GM23248 (cell line): ENCODE measurements at regions not wholly inside any gene's neighbourhood (a gene's known extent, or its start where the extent isn't known, plus 50 kb on each side); places are given as distances from the start of the nearest gene placed in this dataset.
"Not testable (repeated sequence)": the region's sequence is repeated elsewhere in the genome, so short reads cannot be mapped to it uniquely, and the experiment has no call there.

ENCODE experiments used
- DNase-seq: peaks from one replicate; pipeline ENCODE4 v3.0.0-alpha.2; 2015
- H2AFZ ChIP-seq: fragments of 200-600 bp; sonication (generic); 2 replicates; pipeline ENCODE4 v1.6.1; 2016; ENCODE audit warnings: antibody characterized with exemption
- H3F3A ChIP-seq: fragments of 200-600 bp; sonication (generic); 2 replicates; pipeline ENCODE4 v1.6.1; 2016; ENCODE audit warnings: mild to moderate bottlenecking, antibody characterized with exemption, mixed run types; ENCODE audit not compliant: insufficient read depth
- H3K27ac ChIP-seq: fragments of 200-600 bp; sonication (generic); 2 replicates; pipeline ENCODE4 v1.5.1; 2016; ENCODE audit warnings: mild to moderate bottlenecking
- H3K27me3 ChIP-seq: fragments of 200-600 bp; sonication (generic); replicated peaks from 2 replicates; pipeline ENCODE4 v1.6.1; 2016; ENCODE audit warnings: mild to moderate bottlenecking; ENCODE audit not compliant: insufficient read depth
- H3K36me3 ChIP-seq: fragments of 200-600 bp; sonication (generic); 2 replicates; pipeline ENCODE4 v1.6.1; 2016; ENCODE audit warnings: low read depth, mild to moderate bottlenecking
- H3K4me1 ChIP-seq: fragments of 200-600 bp; sonication (generic); 2 replicates; pipeline ENCODE4 v1.6.1; 2016; ENCODE audit warnings: mild to moderate bottlenecking; ENCODE audit not compliant: insufficient read depth
- H3K4me2 ChIP-seq: fragments of 200-600 bp; sonication (generic); one replicate; pipeline ENCODE4 v1.6.1; 2016; ENCODE audit warnings: mild to moderate bottlenecking; ENCODE audit not compliant: unreplicated experiment
- H3K4me3 ChIP-seq: fragments of 200-600 bp; sonication (generic); 2 replicates; pipeline ENCODE4 v1.5.1; 2016; ENCODE audit warnings: mild to moderate bottlenecking
- H3K79me2 ChIP-seq: fragments of 200-600 bp; sonication (generic); 2 replicates; pipeline ENCODE4 v1.6.1; 2016; ENCODE audit warnings: mild to moderate bottlenecking; ENCODE audit not compliant: insufficient read depth
- H3K9ac ChIP-seq: fragments of 200-600 bp; sonication (generic); 2 replicates; pipeline ENCODE4 v1.6.1; 2016; ENCODE audit warnings: mild to moderate bottlenecking
- H3K9me2 ChIP-seq: fragments of 200-600 bp; sonication (generic); 2 replicates; pipeline ENCODE4 v1.6.1; 2016; ENCODE audit warnings: mixed run types, mild to moderate bottlenecking, moderate library complexity; ENCODE audit not compliant: insufficient read depth
- H3K9me3 ChIP-seq: fragments of 200-600 bp; sonication (generic); one replicate; pipeline ENCODE4 v1.6.1; 2017; ENCODE audit warnings: low read depth
- H4K20me1 ChIP-seq: fragments of 200-600 bp; sonication (generic); 2 replicates; pipeline ENCODE4 v1.6.0; 2016; ENCODE audit not compliant: insufficient read depth
- EZH2 ChIP-seq: fragments of 200-600 bp; sonication (generic); IDR thresholded peaks from 2 replicates; pipeline ENCODE4 v1.6.1; 2018; ENCODE audit warnings: antibody characterized with exemption, mild to moderate bottlenecking; ENCODE audit not compliant: insufficient read depth, poor library complexity, severe bottlenecking
- EZH2phosphoT487 ChIP-seq: fragments of 200-600 bp; sonication (generic); IDR thresholded peaks from 2 replicates; pipeline ENCODE4 v1.6.1; 2018; ENCODE audit warnings: antibody characterized with exemption, moderate library complexity, mild to moderate bottlenecking, low read depth; ENCODE audit not compliant: insufficient read depth
- WGBS, 2 experiments: methylation state at CpG; one replicate each; pipeline ENCODE4 v1.1.6; 2015 to 2017; ENCODE audit warnings: low lambda C conversion rate in 2 of 2, low coverage in 1 of 2; ENCODE audit errors: missing lambda C conversion rate in 2 of 2; 5-methylcytosine and 5-hydroxymethylcytosine counted together
- in situ Hi-C: fragments of 300-500 bp; cut with MboI; formaldehyde crosslinking; loops from 2 replicates; pipeline ENCODE4 v1.15.0; 2020

GRCh38 chr4:97016186-97016907 lies 1126.9 kb downstream of the STPG2 start:
- 6 to 7% methylated on average over 5 of the region's 5 CpGs for WGBS, 2 experiments
- Histone ChIP-seq H3K27me3 (no peaks in the 10 kb centered on the region), H3K36me3 (no peaks in the 10 kb centered on the region), H3K4me1 (no peaks in the 10 kb centered on the region), H3K27ac (no peak overlapping the region), H2AFZ (no peak overlapping the region), H3F3A (no peaks in the 10 kb centered on the region), H4K20me1 (no peaks in the 10 kb centered on the region), H3K79me2 (no peaks in the 10 kb centered on the region), H3K9ac (no peak overlapping the region), H3K4me2 (no peak overlapping the region), H3K9me2 (no peaks in the 10 kb centered on the region), H3K4me3 (no peak overlapping the region), H3K9me3 (no peaks in the 10 kb centered on the region)
- DNase-seq, result no peak
- no peak for TF ChIP-seq EZH2phosphoT487
- in situ Hi-C loops, result no loop called here

DNA sequence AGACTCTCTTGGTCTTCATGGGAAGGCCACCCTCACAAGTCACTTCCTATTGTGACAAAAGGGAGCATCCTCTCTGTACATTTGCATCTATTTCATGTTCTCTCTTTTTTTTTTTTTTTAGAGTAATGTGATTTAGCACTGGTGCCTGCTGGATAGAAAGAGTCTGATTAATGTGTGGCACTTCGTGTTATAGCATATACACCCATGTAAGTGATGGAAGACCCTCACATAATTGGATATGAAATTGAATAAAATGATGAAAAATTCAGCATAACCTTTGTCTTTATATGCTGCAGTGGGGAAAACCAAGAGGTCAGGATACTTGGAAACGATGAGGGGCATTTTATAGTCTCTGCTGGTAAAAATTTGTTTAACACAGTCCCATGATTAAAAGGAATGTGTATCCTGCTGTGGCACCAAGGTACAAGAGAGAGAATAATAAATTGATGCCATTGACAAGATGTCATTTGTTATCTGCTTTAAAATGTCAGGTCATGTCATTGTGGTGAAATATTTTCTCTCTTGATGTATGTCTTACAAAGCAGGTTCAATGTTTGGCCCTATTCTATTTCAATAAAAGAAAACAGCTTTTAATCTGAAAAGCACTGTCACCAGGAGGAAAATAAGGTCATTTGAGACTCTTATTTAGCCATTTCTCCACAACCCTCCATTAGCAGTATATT lies 1115.4 kb downstream of the STPG2 start:
- Histone ChIP-seq H3K27ac (no peak overlapping the region), H3K4me3 (no peak overlapping the region), H2AFZ (no peak overlapping the region), H3K9me3 (peaks cover 4% of the 10 kb centered on the region), H3K27me3 (no peaks in the 10 kb centered on the region), H3F3A (no peaks in the 10 kb centered on the region), H4K20me1 (no peaks in the 10 kb centered on the region), H3K9ac (no peak overlapping the region), H3K9me2 (no peaks in the 10 kb centered on the region), H3K4me1 (no peaks in the 10 kb centered on the region), H3K79me2 (no peaks in the 10 kb centered on the region), H3K4me2 (no peak overlapping the region), H3K36me3 (no peaks in the 10 kb centered on the region)
- WGBS, 2 experiments, result 3 to 8% methylated on average over 2 of the region's 2 CpGs
- in situ Hi-C loops, result no loop called here
- TF ChIP-seq EZH2phosphoT487 (no peak), EZH2 (no peak)
- DNase-seq, result no peak

GRCh38 chr4:97028785-97029184 lies 1114.5 kb downstream of the STPG2 start:
- no peaks in the 10 kb centered on the region for H3F3A ChIP-seq
- 26 to 38% methylated on average over 2 of the region's 2 CpGs for WGBS, 2 experiments
- H3K27me3 ChIP-seq, result no peaks in the 10 kb centered on the region
- no peaks in the 10 kb centered on the region for H3K4me1 ChIP-seq
- no peaks in the 10 kb centered on the region for H4K20me1 ChIP-seq
- no peak overlapping the region for H3K4me2 ChIP-seq
- in situ Hi-C loops, result no loop called here
- TF ChIP-seq EZH2phosphoT487, result no peak
- no peak for TF ChIP-seq EZH2
- H2AFZ ChIP-seq, result no peak overlapping the region
- no peak overlapping the region for H3K9ac ChIP-seq
- H3K79me2 ChIP-seq, result no peaks in the 10 kb centered on the region
- H3K27ac ChIP-seq, result no peak overlapping the region
- DNase-seq, result no peak
- no peak overlapping the region for H3K4me3 ChIP-seq
- H3K36me3 ChIP-seq, result no peaks in the 10 kb centered on the region
- H3K9me3 ChIP-seq, result peaks cover 4% of the 10 kb centered on the region
- H3K9me2 ChIP-seq, result no peaks in the 10 kb centered on the region

DNA sequence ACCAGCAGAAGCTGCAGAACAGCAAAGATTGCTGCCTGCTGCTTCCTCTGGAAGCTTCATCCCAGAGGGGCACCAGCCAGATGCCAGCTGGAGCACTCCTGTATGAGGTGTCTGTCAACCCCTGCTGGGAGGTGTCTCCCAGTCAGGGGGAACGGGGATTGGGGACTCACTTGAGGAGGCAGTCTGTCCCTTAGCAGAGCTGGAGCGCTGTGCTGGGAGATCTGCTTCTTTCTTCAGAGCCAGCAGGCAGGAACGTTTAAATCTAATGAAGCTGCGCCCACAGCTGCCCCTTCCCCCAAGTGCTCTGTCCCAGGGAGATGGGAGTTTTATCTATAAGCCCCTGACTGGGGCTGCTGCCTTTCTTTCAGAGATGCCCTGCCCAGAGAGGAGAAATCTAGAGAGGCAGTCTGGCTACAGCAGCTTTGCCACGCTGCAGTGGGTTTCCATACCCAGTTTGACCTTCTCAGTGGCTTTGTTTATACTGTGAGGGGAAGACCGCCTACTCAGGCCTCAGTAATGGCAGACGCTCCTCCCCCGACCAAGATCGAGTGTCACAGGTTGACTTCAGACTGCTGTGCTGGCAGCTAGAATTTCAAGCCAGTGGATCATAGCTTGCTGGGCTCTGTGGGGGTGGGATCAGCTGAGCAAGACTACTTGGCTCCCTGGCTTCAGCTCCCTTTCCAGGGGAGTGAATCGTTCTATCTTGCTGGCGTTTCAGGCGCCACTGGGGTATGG lies 1105.7 kb downstream of the STPG2 start:
- H3K4me1 ChIP-seq, result not testable (repeated sequence)

More for the DNA sequence above, 1105.7 kb downstream of the STPG2 start:
- H3K4me2 ChIP-seq, H3K36me3 ChIP-seq, in situ Hi-C loops, H4K20me1 ChIP-seq, DNase-seq, H3K9me2 ChIP-seq, H3K9me3 ChIP-seq, H3K79me2 ChIP-seq, H3K9ac ChIP-seq, H3K4me3 ChIP-seq, H2AFZ ChIP-seq, H3F3A ChIP-seq, H3K27ac ChIP-seq, H3K27me3 ChIP-seq: not testable (repeated sequence)
- WGBS, 2 experiments, result 15 to 22% methylated on average over 12 of the region's 12 CpGs
